Thymus (tissue), 11 donors: ENCODE measurements at regions not wholly inside any gene's neighbourhood (a gene's known extent, or its start where the extent isn't known, plus 50 kb on each side); places are given as distances from the start of the nearest gene placed in this dataset.

Experiments used
- DNase-seq, 9 donors: peaks; one replicate each; pipeline ENCODE4 v3.0.0-alpha.2; 2013; ENCODE audit warnings: low spot score in 9 of 9, low read depth in 6 of 9, missing footprints in 1 of 9
- H3K27ac ChIP-seq, 2 donors: one replicate each; pipeline ENCODE4 v1.5.1; 2013; ENCODE audit warnings: control low read depth in 1 of 2, low read depth in 1 of 2, low read length in 1 of 2, mild to moderate bottlenecking in 1 of 2, moderate library complexity in 1 of 2
- H3K27me3 ChIP-seq, 2 donors: one replicate each; pipeline ENCODE4 v1.5.1; 2013; ENCODE audit warnings: low read length in 1 of 2; ENCODE audit not compliant: control insufficient read depth in 2 of 2, insufficient read depth in 1 of 2
- H3K36me3 ChIP-seq, 2 donors: one replicate each; pipeline ENCODE4 v1.5.1; 2013; ENCODE audit warnings: low read length in 1 of 2, mild to moderate bottlenecking in 1 of 2, moderate library complexity in 1 of 2; ENCODE audit not compliant: control insufficient read depth in 2 of 2, insufficient read depth in 2 of 2
- H3K4me1 ChIP-seq, 2 donors: one replicate each; pipeline ENCODE4 v1.5.1; 2013; ENCODE audit warnings: low read length in 2 of 2; ENCODE audit not compliant: control insufficient read depth in 2 of 2, insufficient read depth in 2 of 2
- H3K4me3 ChIP-seq, 2 donors: one replicate each; pipeline ENCODE4 v1.5.1; 2013; ENCODE audit warnings: low read length in 2 of 2, control low read depth in 1 of 2, mild to moderate bottlenecking in 1 of 2
- H3K9me3 ChIP-seq, 2 donors: one replicate each; pipeline ENCODE4 v1.5.1; 2013; ENCODE audit warnings: low read length in 1 of 2, mild to moderate bottlenecking in 1 of 2; ENCODE audit not compliant: control insufficient read depth in 2 of 2, insufficient read depth in 1 of 2
- WGBS: extraction: QIAGEN DNeasy Blood & Tissue Kit; methylation state at CpG from one replicate; pipeline ENCODE4 v1.1.7; 2013; 5-methylcytosine and 5-hydroxymethylcytosine counted together
- donor health status: healthy.

DNA sequence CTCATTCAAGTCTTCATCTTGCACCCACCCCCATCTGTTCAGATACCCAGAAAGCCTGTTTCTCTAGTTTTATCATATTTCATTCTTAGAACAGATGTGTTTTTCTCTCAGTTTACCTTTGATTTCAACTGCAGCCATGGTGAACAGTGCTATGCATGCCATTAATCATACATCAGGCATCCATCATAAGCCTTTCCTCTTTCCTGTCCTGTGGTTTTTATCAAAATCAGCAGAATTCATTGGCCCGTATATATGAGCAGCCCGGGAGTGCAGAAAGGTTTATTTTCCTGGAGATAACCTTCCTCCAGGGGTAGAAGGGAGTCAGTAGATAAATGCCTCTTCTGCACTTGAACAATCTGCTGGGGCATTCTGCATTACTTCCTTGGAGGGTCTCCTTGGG, 65.7 kb downstream of the IL21 start:
- WGBS, result 4% methylated on average over 2 of the region's 2 CpGs
- no peak for DNase-seq
- Histone ChIP-seq H3K27me3 (no peaks in the 10 kb centered on the region), H3K36me3 (no peaks in the 10 kb centered on the region), H3K27ac (no peak overlapping the region), H3K4me3 (no peak overlapping the region), H3K4me1 (no peaks in the 10 kb centered on the region), H3K9me3 (no peaks in the 10 kb centered on the region)

DNA sequence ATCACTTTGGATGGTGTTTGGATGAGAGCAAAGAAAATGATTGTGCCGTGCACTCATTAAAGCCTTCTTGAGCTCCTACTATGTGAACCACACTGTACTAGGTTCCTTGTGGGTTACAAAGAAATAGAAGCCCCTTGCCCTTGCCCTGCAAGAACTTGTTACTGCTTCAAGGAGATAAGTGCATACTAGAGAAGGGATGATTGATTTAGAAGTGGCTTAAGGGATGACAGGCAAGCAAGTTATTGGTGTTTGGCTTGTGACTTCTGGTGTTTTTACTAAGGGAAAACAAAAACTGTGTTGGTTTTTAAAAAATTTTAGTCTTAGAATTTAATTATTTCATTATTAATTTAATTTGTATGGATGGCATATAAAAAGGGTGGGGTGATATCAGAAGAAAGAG, 67.4 kb downstream of the IL21 start:
- H3K27me3 ChIP-seq, result no peaks in the 10 kb centered on the region
- H3K4me1 ChIP-seq, result no peaks in the 10 kb centered on the region
- no peak overlapping the region for H3K4me3 ChIP-seq
- no peak for DNase-seq
- no peaks in the 10 kb centered on the region for H3K9me3 ChIP-seq
- WGBS, result 98% methylated on average over 1 of the region's 1 CpG
- H3K27ac ChIP-seq, result no peak overlapping the region
- no peaks in the 10 kb centered on the region for H3K36me3 ChIP-seq

GRCh38 chr4:122552898-122553297, 68.0 kb downstream of the IL21 start:
- DNase-seq, result no peak
- no peaks in the 10 kb centered on the region for H3K36me3 ChIP-seq
- no peaks in the 10 kb centered on the region for H3K27me3 ChIP-seq
- H3K4me3 ChIP-seq, result no peak overlapping the region
- H3K27ac ChIP-seq, result no peak overlapping the region
- whole genome bisulfite sequencing, result 95% methylated on average over 2 of the region's 2 CpGs
- H3K4me1 ChIP-seq, result no peaks in the 10 kb centered on the region
- no peaks in the 10 kb centered on the region for H3K9me3 ChIP-seq

DNA sequence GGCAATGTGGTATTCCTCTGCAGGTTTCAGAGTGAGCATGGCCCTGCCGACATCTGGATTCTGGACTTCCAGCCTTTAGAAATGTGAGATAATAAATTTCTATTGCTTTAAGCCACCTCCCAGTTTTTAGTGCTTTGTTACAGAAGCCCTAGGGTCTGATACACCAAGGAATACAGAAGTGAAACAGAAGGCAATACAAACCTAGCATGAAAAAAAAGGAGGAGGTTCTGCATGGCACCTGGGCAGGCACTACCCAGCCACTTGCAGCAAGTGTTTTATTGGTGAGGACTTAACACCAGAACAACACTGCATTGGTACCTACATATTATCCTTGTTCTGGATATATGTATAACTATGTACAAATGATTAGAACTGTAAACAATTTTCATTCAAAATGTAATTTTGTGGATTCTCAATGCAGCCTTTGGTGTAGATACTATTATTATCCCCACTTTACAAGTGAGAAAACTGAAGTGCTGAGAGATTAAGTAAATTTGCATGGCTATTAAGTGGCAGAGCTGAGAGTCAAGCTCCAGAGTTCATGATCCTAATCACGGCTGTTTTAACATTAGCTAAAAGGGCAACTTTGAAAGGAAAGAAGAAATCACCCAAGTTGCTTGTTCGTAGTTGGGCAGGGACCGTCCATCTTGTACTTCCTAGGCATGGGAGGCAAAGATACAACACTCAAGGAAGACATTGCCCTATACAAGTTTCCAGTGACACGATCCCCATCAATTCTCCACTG, 71.8 kb downstream of the IL21 start:
- DNase-seq, result no peak
- Histone ChIP-seq H3K4me3 (no peak overlapping the region), H3K9me3 (no peaks in the 10 kb centered on the region), H3K27me3 (no peaks in the 10 kb centered on the region), H3K36me3 (no peaks in the 10 kb centered on the region), H3K27ac (no peak overlapping the region), H3K4me1 (no peaks in the 10 kb centered on the region)
- WGBS, result 91% methylated on average over 5 of the region's 5 CpGs

GRCh38 chr4:122548452-122548851, 72.4 kb downstream of the IL21 start:
- no peak for DNase-seq
- no peaks in the 10 kb centered on the region for H3K36me3 ChIP-seq
- no peak overlapping the region for H3K4me3 ChIP-seq
- no peaks in the 10 kb centered on the region for H3K27me3 ChIP-seq
- H3K27ac ChIP-seq, result no peak overlapping the region
- H3K4me1 ChIP-seq, result no peaks in the 10 kb centered on the region
- 90% methylated on average over 1 of the region's 1 CpG for WGBS
- H3K9me3 ChIP-seq, result no peaks in the 10 kb centered on the region

- no peaks in the 10 kb centered on the region for H3K9me3 ChIP-seq
- WGBS, result 63% methylated on average over 3 of the region's 3 CpGs
- H3K27ac ChIP-seq, result no peak overlapping the region
- H3K27me3 ChIP-seq, result no peaks in the 10 kb centered on the region
- no peak overlapping the region for H3K4me3 ChIP-seq
- no peaks in the 10 kb centered on the region for H3K36me3 ChIP-seq
- no peak for DNase-seq
- H3K4me1 ChIP-seq, result no peaks in the 10 kb centered on the region
These were observed 78.2 kb downstream of the IL21 start for GRCh38 chr4:122542411-122543236.

GRCh38 chr4:122541996-122542395, 78.9 kb downstream of the IL21 start:
- no peak for DNase-seq
- no peak overlapping the region for H3K27ac ChIP-seq
- H3K9me3 ChIP-seq, result no peaks in the 10 kb centered on the region
- no peak overlapping the region for H3K4me3 ChIP-seq
- WGBS, result 96% methylated on average over 3 of the region's 3 CpGs
- H3K4me1 ChIP-seq, result no peaks in the 10 kb centered on the region
- H3K27me3 ChIP-seq, result no peaks in the 10 kb centered on the region
- H3K36me3 ChIP-seq, result no peaks in the 10 kb centered on the region

DNA sequence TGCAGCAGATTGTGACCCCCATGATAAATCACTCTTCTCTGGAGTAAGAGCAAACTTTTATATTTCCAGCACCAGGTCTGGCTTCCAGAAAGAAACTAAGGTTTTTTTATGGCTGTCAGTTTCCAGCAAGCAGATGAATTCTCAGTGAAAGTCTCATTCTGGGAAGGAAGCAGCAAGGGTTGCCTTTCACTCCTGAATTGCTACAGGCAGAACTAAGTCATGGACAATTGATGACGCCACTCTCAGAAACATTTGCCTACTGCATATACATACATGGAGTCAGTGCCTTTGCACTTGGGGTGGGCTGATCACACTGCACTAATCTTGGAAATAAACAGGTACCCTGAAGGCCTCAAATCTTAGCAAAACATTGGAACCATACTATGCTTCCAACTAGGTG, 80.0 kb downstream of the IL21 start:
- H3K27ac ChIP-seq, result no peak overlapping the region
- H3K4me3 ChIP-seq, result no peak overlapping the region
- H3K4me1 ChIP-seq, result no peaks in the 10 kb centered on the region
- 85% methylated on average over 1 of the region's 1 CpG for WGBS
- H3K9me3 ChIP-seq, result no peaks in the 10 kb centered on the region
- H3K27me3 ChIP-seq, result no peaks in the 10 kb centered on the region
- no peaks in the 10 kb centered on the region for H3K36me3 ChIP-seq
- no peak for DNase-seq

- H3K27ac ChIP-seq, result no peak overlapping the region
- H3K9me3 ChIP-seq, result no peaks in the 10 kb centered on the region
- WGBS, result 77% methylated on average over 2 of the region's 2 CpGs
- no peaks in the 10 kb centered on the region for H3K27me3 ChIP-seq
- no peak for DNase-seq
- H3K4me3 ChIP-seq, result no peak overlapping the region
- H3K4me1 ChIP-seq, result no peaks in the 10 kb centered on the region
- H3K36me3 ChIP-seq, result no peaks in the 10 kb centered on the region
These were observed 80.9 kb downstream of the IL21 start for GRCh38 chr4:122539861-122540465.
